ENCODE measurements at regions not wholly inside any gene's neighbourhood (a gene's known extent, or its start where the extent isn't known, plus 50 kb on each side); places are given as distances from the start of the nearest gene placed in this dataset.

- no peak for DNase-seq
- Histone ChIP-seq H3K27ac (no peak overlapping the region), H3K36me3 (replicated peaks) (no peaks in the 10 kb centered on the region), H3K4me3 (ENCODE audit: low read depth, low read length) (no peak overlapping the region), H3K27me3 (replicated peaks) (no peaks in the 10 kb centered on the region)
- no peak for TF ChIP-seq CTCF (IDR thresholded peaks at IDR 0.05; ENCODE audit: low read depth, low read length, missing control alignments)
- in situ Hi-C loops (cut with HindIII; ENCODE audit: low pct_ligation_motif_present, low sequenced_read_pairs) = no loop called here
These were observed 118.0 kb downstream of the RFPL4B start for GRCh38 chr6:112464901-112465665.

- peak overlapping the region; percentile 13 for H3K27ac ChIP-seq
- in situ Hi-C loops (cut with HindIII; ENCODE audit: low pct_ligation_motif_present, low sequenced_read_pairs) = no loop called here
- DNase-seq = peak; percentile 14
These were observed 119.4 kb downstream of the RFPL4B start for GRCh38 chr6:112466373-112467151.

GRCh38 chr6:112468359-112468758 is 121.2 kb downstream of the RFPL4B start:
- no peaks in the 10 kb centered on the region for H3K27me3 ChIP-seq (replicated peaks)
- no peak overlapping the region for H3K4me3 ChIP-seq (ENCODE audit: low read depth, low read length)
- no peak overlapping the region for H3K27ac ChIP-seq
- in situ Hi-C loops (cut with HindIII; ENCODE audit: low pct_ligation_motif_present, low sequenced_read_pairs) = no loop called here
- H3K36me3 ChIP-seq (replicated peaks) = no peaks in the 10 kb centered on the region
- peak; percentile 44 for DNase-seq
- no peak for TF ChIP-seq CTCF (IDR thresholded peaks at IDR 0.05; ENCODE audit: low read depth, low read length, missing control alignments)

More at GRCh38 chr6:112466373-112467151, 119.4 kb downstream of the RFPL4B start:
- Histone ChIP-seq H3K27me3 (replicated peaks) (no peaks in the 10 kb centered on the region), H3K36me3 (replicated peaks) (no peaks in the 10 kb centered on the region), H3K4me3 (ENCODE audit: low read depth, low read length) (no peak overlapping the region)
- no peak for TF ChIP-seq CTCF (IDR thresholded peaks at IDR 0.05; ENCODE audit: low read depth, low read length, missing control alignments)

GRCh38 chr6:112469306-112469705 is 122.2 kb downstream of the RFPL4B start:
- Histone ChIP-seq H3K36me3 (replicated peaks) (no peaks in the 10 kb centered on the region), H3K4me3 (ENCODE audit: low read depth, low read length) (no peak overlapping the region), H3K27me3 (replicated peaks) (no peaks in the 10 kb centered on the region), H3K27ac (no peak overlapping the region)
- in situ Hi-C loops (cut with HindIII; ENCODE audit: low pct_ligation_motif_present, low sequenced_read_pairs) = no loop called here
- TF ChIP-seq CTCF (IDR thresholded peaks at IDR 0.05; ENCODE audit: low read depth, low read length, missing control alignments) = no peak
- no peak for DNase-seq

GRCh38 chr6:112470376-112470775 is 123.2 kb downstream of the RFPL4B start:
- DNase-seq = no peak
- in situ Hi-C loops (cut with HindIII; ENCODE audit: low pct_ligation_motif_present, low sequenced_read_pairs) = no loop called here
- no peaks in the 10 kb centered on the region for H3K36me3 ChIP-seq (replicated peaks)
- no peak overlapping the region for H3K27ac ChIP-seq
- H3K27me3 ChIP-seq (replicated peaks) = no peaks in the 10 kb centered on the region
- H3K4me3 ChIP-seq (ENCODE audit: low read depth, low read length) = no peak overlapping the region
- TF ChIP-seq CTCF (IDR thresholded peaks at IDR 0.05; ENCODE audit: low read depth, low read length, missing control alignments) = no peak
